DLD1 (cell line): ENCODE measurements at regions not wholly inside any gene's neighbourhood (a gene's known extent, or its start where the extent isn't known, plus 50 kb on each side); places are given as distances from the start of the nearest gene placed in this dataset.
"Not testable (repeated sequence)": the region's sequence is repeated elsewhere in the genome, so short reads cannot be mapped to it uniquely, and the experiment has no call there.

Experiments
- in situ Hi-C: cut with HindIII; loops from 2 replicates; pipeline ENCODE4 v1.10.0; 2017; ENCODE audit warnings: low sequenced_read_pairs

GRCh38 chr13:65615506-65615905 lies 1614.6 kb downstream of the PCDH9 start:
- in situ Hi-C loops, result no loop called here

- in situ Hi-C loops, result no loop called here
Measured at GRCh38 chr13:65613004-65613403, 1617.1 kb downstream of the PCDH9 start.

- in situ Hi-C loops, result no loop called here
Measured at GRCh38 chr13:65609350-65609749, 1620.8 kb downstream of the PCDH9 start.

- in situ Hi-C loops, result no loop called here
Measured at GRCh38 chr13:65606622-65607021, 1623.5 kb downstream of the PCDH9 start.

- in situ Hi-C loops, result no loop called here
Measured at GRCh38 chr13:65605396-65605795, 1624.7 kb downstream of the PCDH9 start.

- in situ Hi-C loops, result no loop called here
Measured at GRCh38 chr13:65603160-65603559, 1627.0 kb downstream of the PCDH9 start.

GRCh38 chr13:65601855-65602254 lies 1628.3 kb downstream of the PCDH9 start:
- in situ Hi-C loops, result no loop called here

GRCh38 chr13:65600702-65601101 lies 1629.4 kb downstream of the PCDH9 start:
- in situ Hi-C loops, result no loop called here

- in situ Hi-C loops, result no loop called here
Measured at GRCh38 chr13:65597839-65598818, 1632.0 kb downstream of the PCDH9 start.

GRCh38 chr13:65595916-65596315 lies 1634.2 kb downstream of the PCDH9 start:
- in situ Hi-C loops, result no loop called here

- in situ Hi-C loops, result no loop called here
Measured at GRCh38 chr13:65594298-65594781, 1635.8 kb downstream of the PCDH9 start.

GRCh38 chr13:65593298-65593874 lies 1636.8 kb downstream of the PCDH9 start:
- in situ Hi-C loops, result no loop called here

GRCh38 chr13:65592731-65593130 lies 1637.4 kb downstream of the PCDH9 start:
- in situ Hi-C loops, result no loop called here

- in situ Hi-C loops, result no loop called here
Measured at GRCh38 chr13:65585346-65585745, 1644.8 kb downstream of the PCDH9 start.

- in situ Hi-C loops, result no loop called here
Measured at GRCh38 chr13:65584126-65584525, 1646.0 kb downstream of the PCDH9 start.

GRCh38 chr13:65582160-65582559 lies 1648.0 kb downstream of the PCDH9 start:
- in situ Hi-C loops, result no loop called here

GRCh38 chr13:65564561-65564960 lies 1665.6 kb downstream of the PCDH9 start:
- in situ Hi-C loops, result not testable (repeated sequence)

- in situ Hi-C loops, result no loop called here
Measured at GRCh38 chr13:65562305-65562704, 1667.8 kb downstream of the PCDH9 start.

GRCh38 chr13:65560936-65561335 lies 1669.2 kb downstream of the PCDH9 start:
- in situ Hi-C loops, result no loop called here

- in situ Hi-C loops, result no loop called here
Measured at GRCh38 chr13:65555962-65556361, 1674.2 kb downstream of the PCDH9 start.

GRCh38 chr13:65553096-65553727 lies 1676.9 kb downstream of the PCDH9 start:
- in situ Hi-C loops, result no loop called here

- in situ Hi-C loops, result no loop called here
Measured at GRCh38 chr13:65551208-65551607, 1678.9 kb downstream of the PCDH9 start.
